ENCODE measurements at regions not wholly inside any gene's neighbourhood (a gene's known extent, or its start where the extent isn't known, plus 50 kb on each side); places are given as distances from the start of the nearest gene placed in this dataset.
"Not testable (repeated sequence)": the region's sequence is repeated elsewhere in the genome, so short reads cannot be mapped to it uniquely, and the experiment has no call there.

- not testable (repeated sequence) for H3K27ac Mint-ChIP-seq; H3K36me3 ChIP-seq (ENCODE audit: control insufficient read depth, insufficient read depth, low read length); H3K27me3 ChIP-seq (ENCODE audit: control insufficient read depth, insufficient read depth, low read length, poor library complexity, severe bottlenecking); H3K4me3 ChIP-seq (ENCODE audit: low read length); H3K9ac ChIP-seq (ENCODE audit: extremely low read depth, low read length, poor library complexity, severe bottlenecking); DNase-seq; H3K27me3 Mint-ChIP-seq (ENCODE audit: insufficient read depth); H3K4me1 Mint-ChIP-seq; H3K27ac ChIP-seq (ENCODE audit: low read depth, low read length); H3K4me1 ChIP-seq (ENCODE audit: control insufficient read depth, insufficient read depth, low read length); H3K4me3 Mint-ChIP-seq; H3K36me3 Mint-ChIP-seq (ENCODE audit: low read depth)
- peaks cover 84% of the 10 kb centered on the region for H3K9me3 Mint-ChIP-seq
- WGBS, 2 experiments (ENCODE audit: insufficient coverage in 1 of 2, insufficient read length in 1 of 2), result 52 to 80% methylated on average over 2 to 6 of the region's 6 CpGs
- H3K9me3 ChIP-seq (ENCODE audit: control insufficient read depth, low read length), result peaks cover 28% of the 10 kb centered on the region
These were observed 1372.6 kb downstream of the FOXD4L5 start for GRCh38 chr9:63912451-63912850.

- H3K4me3 ChIP-seq (ENCODE audit: low read length); H3K36me3 ChIP-seq (ENCODE audit: control insufficient read depth, insufficient read depth, low read length); H3K4me1 ChIP-seq (ENCODE audit: control insufficient read depth, insufficient read depth, low read length); H3K27ac Mint-ChIP-seq; H3K27me3 Mint-ChIP-seq (ENCODE audit: insufficient read depth); H3K36me3 Mint-ChIP-seq (ENCODE audit: low read depth); H3K4me1 Mint-ChIP-seq; DNase-seq; H3K27ac ChIP-seq (ENCODE audit: low read depth, low read length); H3K4me3 Mint-ChIP-seq; H3K27me3 ChIP-seq (ENCODE audit: control insufficient read depth, insufficient read depth, low read length, poor library complexity, severe bottlenecking); H3K9ac ChIP-seq (ENCODE audit: extremely low read depth, low read length, poor library complexity, severe bottlenecking): not testable (repeated sequence)
- peaks cover 79% of the 10 kb centered on the region for H3K9me3 Mint-ChIP-seq
- peaks cover 14% of the 10 kb centered on the region for H3K9me3 ChIP-seq (ENCODE audit: control insufficient read depth, low read length)
- WGBS, 2 experiments (ENCODE audit: insufficient coverage in 1 of 2, insufficient read length in 1 of 2), result 87% methylated on average over 2 of the region's 3 CpGs; no CpG with 5 or more reads in 1 of the 2 experiments
These were observed 1375.9 kb downstream of the FOXD4L5 start for GRCh38 chr9:63909076-63909475.

DNA sequence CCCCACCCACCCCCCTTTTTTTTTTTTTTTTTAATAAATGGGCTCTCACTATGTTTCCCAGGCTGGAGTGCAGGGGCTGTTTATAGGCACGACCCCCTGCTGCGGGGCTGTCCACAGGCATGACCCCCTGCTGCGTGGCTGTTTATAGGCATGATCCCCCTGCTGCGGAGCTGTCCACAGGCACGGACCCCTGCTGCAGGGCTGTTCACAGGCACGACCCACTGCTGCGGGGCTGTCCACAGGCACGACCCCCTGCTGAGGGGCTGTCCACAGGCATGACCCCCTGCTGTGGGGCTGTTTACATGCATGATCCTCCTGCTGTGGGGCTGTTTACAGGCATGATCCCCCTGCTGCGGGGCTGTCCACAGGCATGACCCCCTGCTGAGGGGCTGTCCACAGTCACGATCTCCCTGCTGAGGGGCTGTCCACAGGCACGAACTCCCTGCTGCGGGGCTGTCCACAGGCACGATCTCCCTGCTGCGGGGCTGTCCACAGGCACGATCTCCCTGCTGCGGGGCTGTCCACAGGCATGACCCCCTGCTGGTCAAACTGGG lies 1385.3 kb downstream of the FOXD4L5 start:
- not testable (repeated sequence) for H3K27me3 ChIP-seq (ENCODE audit: control insufficient read depth, insufficient read depth, low read length, poor library complexity, severe bottlenecking); H3K4me3 ChIP-seq (ENCODE audit: low read length); H3K27ac Mint-ChIP-seq; H3K4me1 ChIP-seq (ENCODE audit: control insufficient read depth, insufficient read depth, low read length); H3K27me3 Mint-ChIP-seq (ENCODE audit: insufficient read depth); H3K36me3 Mint-ChIP-seq (ENCODE audit: low read depth); H3K9me3 ChIP-seq (ENCODE audit: control insufficient read depth, low read length); H3K4me1 Mint-ChIP-seq; H3K9ac ChIP-seq (ENCODE audit: extremely low read depth, low read length, poor library complexity, severe bottlenecking); H3K4me3 Mint-ChIP-seq; H3K27ac ChIP-seq (ENCODE audit: low read depth, low read length); H3K36me3 ChIP-seq (ENCODE audit: control insufficient read depth, insufficient read depth, low read length)
- 81 to 82% methylated on average over 10 to 16 of the region's 16 CpGs for WGBS, 2 experiments (ENCODE audit: insufficient coverage in 1 of 2, insufficient read length in 1 of 2)
- peaks cover 64% of the 10 kb centered on the region for H3K9me3 Mint-ChIP-seq
- DNase-seq, result peak; percentile 48

GRCh38 chr9:63881386-63881785 lies 1403.6 kb downstream of the FOXD4L5 start:
- H3K9me3 ChIP-seq (ENCODE audit: control insufficient read depth, low read length); H3K27me3 ChIP-seq (ENCODE audit: control insufficient read depth, insufficient read depth, low read length, poor library complexity, severe bottlenecking); H3K36me3 Mint-ChIP-seq (ENCODE audit: low read depth); H3K27ac Mint-ChIP-seq; H3K4me3 ChIP-seq (ENCODE audit: low read length); DNase-seq; H3K4me1 Mint-ChIP-seq; H3K4me3 Mint-ChIP-seq; H3K36me3 ChIP-seq (ENCODE audit: control insufficient read depth, insufficient read depth, low read length); H3K9ac ChIP-seq (ENCODE audit: extremely low read depth, low read length, poor library complexity, severe bottlenecking); H3K27ac ChIP-seq (ENCODE audit: low read depth, low read length); H3K27me3 Mint-ChIP-seq (ENCODE audit: insufficient read depth); H3K4me1 ChIP-seq (ENCODE audit: control insufficient read depth, insufficient read depth, low read length): not testable (repeated sequence)
- H3K9me3 Mint-ChIP-seq, result peaks cover 30% of the 10 kb centered on the region
- TF ChIP-seq CTCF (conservative IDR thresholded peaks at IDR 0.05), result peak; percentile 46
- 100% methylated on average over 2 of the region's 5 CpGs; no CpG with 5 or more reads in 1 of the 2 experiments for WGBS, 2 experiments (ENCODE audit: insufficient coverage in 1 of 2, insufficient read length in 1 of 2)

GRCh38 chr9:63876380-63876779 lies 1408.6 kb downstream of the FOXD4L5 start:
- H3K9me3 Mint-ChIP-seq, result peaks cover 31% of the 10 kb centered on the region
- H3K36me3 Mint-ChIP-seq (ENCODE audit: low read depth); H3K4me1 Mint-ChIP-seq; H3K36me3 ChIP-seq (ENCODE audit: control insufficient read depth, insufficient read depth, low read length); H3K4me1 ChIP-seq (ENCODE audit: control insufficient read depth, insufficient read depth, low read length); H3K27ac Mint-ChIP-seq; H3K27me3 ChIP-seq (ENCODE audit: control insufficient read depth, insufficient read depth, low read length, poor library complexity, severe bottlenecking); H3K27ac ChIP-seq (ENCODE audit: low read depth, low read length); DNase-seq; H3K27me3 Mint-ChIP-seq (ENCODE audit: insufficient read depth); H3K4me3 ChIP-seq (ENCODE audit: low read length); H3K9me3 ChIP-seq (ENCODE audit: control insufficient read depth, low read length); H3K9ac ChIP-seq (ENCODE audit: extremely low read depth, low read length, poor library complexity, severe bottlenecking); H3K4me3 Mint-ChIP-seq: not testable (repeated sequence)
- 82% methylated on average over 12 of the region's 17 CpGs; no CpG with 5 or more reads in 1 of the 2 experiments for WGBS, 2 experiments (ENCODE audit: insufficient coverage in 1 of 2, insufficient read length in 1 of 2)

Measured in endodermal cell (in vitro differentiated cells).